B cell (primary cell): ENCODE measurements at regions not wholly inside any gene's neighbourhood (a gene's known extent, or its start where the extent isn't known, plus 50 kb on each side); places are given as distances from the start of the nearest gene placed in this dataset.

Experiments
- ATAC-seq: fragments of 200-7000 bp; cut with Tn5 transposase; one replicate; pipeline ENCODE4 v1.10.0; 2021; ENCODE audit warnings: low read depth, mild to moderate bottlenecking, moderate number of reproducible peaks, moderate library complexity
- CTCF ChIA-PET: fragments of 350-600 bp; sonication (Branson Sonifier 250); formaldehyde crosslinking; loops from one replicate; lab custom pipeline; 2021; ENCODE audit warnings: antibody characterized with exemption, inconsistent platforms; lab: Charles Lee
- POLR2A ChIA-PET: fragments of 350-600 bp; sonication (Branson Sonifier 250); formaldehyde crosslinking; loops from one replicate; lab custom pipeline; 2021; ENCODE audit warnings: antibody characterized with exemption; lab: Charles Lee
- DNase-seq: peaks from one replicate; pipeline ENCODE4 v3.0.0; 2013
- H2AFZ ChIP-seq: 2 replicates; pipeline ENCODE4 v1.6.1; 2012; ENCODE audit warnings: mild to moderate bottlenecking, low read depth, low read length; ENCODE audit not compliant: insufficient read depth, poor library complexity, severe bottlenecking
- H3K27ac ChIP-seq, 2 donors: 1 replicate in 1 of 2; 2 replicates in 1 of 2; pipeline ENCODE4 v1.5.1; 2012 to 2013; ENCODE audit warnings: low read length in 2 of 2, mild to moderate bottlenecking in 2 of 2, moderate library complexity in 1 of 2
- H3K27me3 ChIP-seq, 4 experiments: fragments of 200-600 bp in 1 of 4; sonication (generic) in 1 of 4; replicated peaks in 1 of 4; 1 replicate in 2 of 4; 2 replicates in 2 of 4; pipeline versions ENCODE4 v1.6.1 to v1.7.0; 2013 to 2016; ENCODE audit warnings: low read length in 3 of 4, mild to moderate bottlenecking in 2 of 4, mixed read lengths in 1 of 4, moderate library complexity in 1 of 4; ENCODE audit not compliant: insufficient read depth in 4 of 4, control insufficient read depth in 3 of 4; ENCODE audit errors: control extremely low read depth in 1 of 4
- H3K36me3 ChIP-seq, 2 experiments: replicated peaks in 1 of 2; 1 replicate in 1 of 2; 2 replicates in 1 of 2; pipeline versions ENCODE4 v1.6.1 to v1.7.1; 2013; ENCODE audit warnings: low read length in 1 of 2; ENCODE audit not compliant: insufficient read depth in 2 of 2, control insufficient read depth in 1 of 2; ENCODE audit errors: control extremely low read depth in 1 of 2, extremely low read depth in 1 of 2
- H3K4me1 ChIP-seq, 2 donors: fragments of 200-600 bp in 1 of 2; sonication (generic) in 1 of 2; 1 replicate in 1 of 2; 2 replicates in 1 of 2; pipeline versions ENCODE4 v1.5.1 to v1.6.1; 2013 to 2017; ENCODE audit warnings: low read length in 2 of 2; ENCODE audit not compliant: control insufficient read depth in 2 of 2, insufficient read depth in 2 of 2
- H3K4me2 ChIP-seq: replicated peaks from 2 replicates; pipeline ENCODE3; 2012; ENCODE audit warnings: mild to moderate bottlenecking, low read depth, low read length; ENCODE audit not compliant: poor library complexity, severe bottlenecking
- H3K4me3 ChIP-seq, 5 experiments: fragments of 200-600 bp in 1 of 5; sonication (generic) in 1 of 5; 1 replicate in 3 of 5; 2 replicates in 2 of 5; pipeline versions ENCODE4 v1.5.1 to v1.7.0; 2011 to 2016; ENCODE audit warnings: low read length in 4 of 5, mild to moderate bottlenecking in 4 of 5, low read depth in 2 of 5, control low read depth in 1 of 5, moderate library complexity in 1 of 5; ENCODE audit not compliant: insufficient read depth in 1 of 5; ENCODE audit errors: control extremely low read depth in 1 of 5, extremely low read depth in 1 of 5
- H3K79me2 ChIP-seq: fragments of 200-600 bp; sonication (generic); one replicate; pipeline ENCODE4 v1.6.0; 2016; ENCODE audit warnings: low read length; ENCODE audit not compliant: control insufficient read depth, insufficient read depth
- H3K9ac ChIP-seq: fragments of 200-600 bp; sonication (generic); 2 replicates; pipeline ENCODE4 v1.6.1; 2017; ENCODE audit warnings: mild to moderate bottlenecking, low read length, moderate library complexity
- H3K9me3 ChIP-seq, 3 donors: one replicate each; pipeline versions ENCODE4 v1.6.1 to v1.7.1; 2013; ENCODE audit warnings: low read length in 2 of 3; ENCODE audit not compliant: control insufficient read depth in 2 of 3, insufficient read depth in 1 of 3; ENCODE audit errors: control extremely low read depth in 1 of 3
- H4K20me1 ChIP-seq: 2 replicates; pipeline ENCODE4 v1.6.0; 2012; ENCODE audit warnings: mild to moderate bottlenecking, low read length; ENCODE audit not compliant: insufficient read depth, control insufficient read depth, poor library complexity, severe bottlenecking
- H3K27ac Mint-ChIP-seq: one replicate; pipeline ENCODE4 v1.8.0; 2021; ENCODE audit warnings: mixed read lengths
- H3K27me3 Mint-ChIP-seq: one replicate; pipeline ENCODE4 v1.8.0; 2021; ENCODE audit warnings: mixed read lengths
- H3K4me1 Mint-ChIP-seq: one replicate; pipeline ENCODE4 v1.8.0; 2021; ENCODE audit warnings: mixed read lengths
- H3K4me3 Mint-ChIP-seq: one replicate; pipeline ENCODE4 v1.8.0; 2021; ENCODE audit warnings: mixed read lengths
- H3K9me3 Mint-ChIP-seq: one replicate; pipeline ENCODE4 v1.8.0; 2022; ENCODE audit warnings: mixed read lengths; ENCODE audit not compliant: insufficient read depth
- CTCF ChIP-seq: fragments of 200-600 bp; IDR thresholded peaks from one replicate; pipeline ENCODE4 v1.8.0; 2022; ENCODE audit warnings: antibody characterized with exemption, mild to moderate bottlenecking
- EZH2 ChIP-seq: IDR thresholded peaks from 2 replicates; pipeline ENCODE4 v1.6.1; 2012; ENCODE audit warnings: borderline replicate concordance, low read depth, mild to moderate bottlenecking, moderate library complexity, low read length; ENCODE audit not compliant: insufficient read depth, poor library complexity, severe bottlenecking
- WGBS: methylation state at CpG from one replicate; pipeline ENCODE4 v1.1.5; 2013; ENCODE audit warnings: missing lambda C conversion rate; ENCODE audit not compliant: insufficient coverage; 5-methylcytosine and 5-hydroxymethylcytosine counted together
- intact Hi-C: fragments of 100-400 bp; cut with micrococcal nuclease; formaldehyde crosslinking; loops from one replicate; pipeline ENCODE4 v1.10.0; 2022

GRCh38 chrX:113956936-113957335, 627.0 kb upstream of the HTR2C start:
- H3K4me1 ChIP-seq, result peaks cover 0 to 4% of the 10 kb centered on the region in 2 donors
- H4K20me1 ChIP-seq, result no peaks in the 10 kb centered on the region
- CTCF ChIA-PET, result no interaction called here
- WGBS, result 83% methylated on average over 1 of the region's 6 CpGs
- POLR2A ChIA-PET, result no interaction called here
- H3K27me3 ChIP-seq, result no peaks in the 10 kb centered on the region
- TF ChIP-seq CTCF, result no peak
- TF ChIP-seq EZH2, result no peak
- H2AFZ ChIP-seq, result no peak overlapping the region
- Mint-ChIP-seq H3K4me3 (no peak overlapping the region), H3K27ac (no peak overlapping the region), H3K27me3 (no peaks in the 10 kb centered on the region), H3K9me3 (no peaks in the 10 kb centered on the region), H3K4me1 (peaks cover 4% of the 10 kb centered on the region)
- no peaks in the 10 kb centered on the region for H3K79me2 ChIP-seq
- H3K36me3 ChIP-seq, result no peaks in the 10 kb centered on the region
- H3K9ac ChIP-seq, result no peak overlapping the region
- no peak overlapping the region for H3K27ac ChIP-seq
- H3K4me2 ChIP-seq, result no peak overlapping the region
- DNase-seq (no peak), ATAC-seq (no peak)
- intact Hi-C loops, result no loop called here
- H3K4me3 ChIP-seq, result no peak overlapping the region
- peaks cover 0 to 1% (median 0%) of the 10 kb centered on the region in 3 donors for H3K9me3 ChIP-seq

GRCh38 chrX:113954297-113954696, 629.6 kb upstream of the HTR2C start:
- CTCF ChIA-PET, result no interaction called here
- Histone ChIP-seq H3K9me3 (peaks cover 0 to 5% (median 1%) of the 10 kb centered on the region in 3 donors), H3K9ac (no peak overlapping the region), H4K20me1 (no peaks in the 10 kb centered on the region), H3K36me3 (no peaks in the 10 kb centered on the region), H3K79me2 (no peaks in the 10 kb centered on the region), H3K4me1 (no peaks in the 10 kb centered on the region), H3K27ac (no peak overlapping the region), H3K4me3 (no peak overlapping the region), H2AFZ (no peak overlapping the region), H3K27me3 (no peaks in the 10 kb centered on the region), H3K4me2 (no peak overlapping the region)
- Mint-ChIP-seq H3K9me3 (no peaks in the 10 kb centered on the region), H3K27ac (no peak overlapping the region), H3K4me3 (no peak overlapping the region), H3K27me3 (no peaks in the 10 kb centered on the region), H3K4me1 (no peaks in the 10 kb centered on the region)
- WGBS, result no CpG with 5 or more reads among the region's 3 CpGs
- TF ChIP-seq CTCF (no peak), EZH2 (no peak)
- POLR2A ChIA-PET, result no interaction called here
- DNase-seq, result no peak
- ATAC-seq, result no peak
- intact Hi-C loops, result no loop called here
